Fibroblast of lung (primary cell): ENCODE measurements at regions not wholly inside any gene's neighbourhood (a gene's known extent, or its start where the extent isn't known, plus 50 kb on each side); places are given as distances from the start of the nearest gene placed in this dataset.

Experiments
- DNase-seq, 2 donors: peaks; one replicate each; pipeline versions ENCODE4 v3.0.0 to v3.0.0-alpha.2; 2010; ENCODE audit warnings: low read depth in 2 of 2
- H2AFZ ChIP-seq: 2 replicates; pipeline ENCODE4 v1.5.1; 2012; ENCODE audit warnings: low read length, control low read depth, inconsistent platforms
- H3K27ac ChIP-seq: 2 replicates; pipeline ENCODE4 v1.5.1; 2011; ENCODE audit warnings: low read length, control low read depth; ENCODE audit not compliant: insufficient read depth
- H3K27me3 ChIP-seq: 2 replicates; pipeline ENCODE4 v1.5.1; 2011; ENCODE audit warnings: mild to moderate bottlenecking, low read length; ENCODE audit not compliant: control insufficient read depth, insufficient read depth
- H3K36me3 ChIP-seq: 2 replicates; pipeline ENCODE4 v1.5.1; 2011; ENCODE audit warnings: low read length; ENCODE audit not compliant: control insufficient read depth, insufficient read depth
- H3K4me1 ChIP-seq: 2 replicates; pipeline ENCODE4 v1.5.1; 2011; ENCODE audit warnings: low read length; ENCODE audit not compliant: control insufficient read depth, insufficient read depth; ENCODE audit errors: extremely low read depth
- H3K4me2 ChIP-seq: 2 replicates; pipeline ENCODE4 v1.5.1; 2011; ENCODE audit warnings: low read length, control low read depth; ENCODE audit not compliant: insufficient read depth; ENCODE audit errors: extremely low read depth
- H3K4me3 ChIP-seq, 4 experiments: fragments of 200-600 bp in 1 of 4; sonication (generic) in 1 of 4; replicated peaks in 1 of 4; 2 replicates each; pipeline ENCODE4 v1.5.1; 2011 to 2016; ENCODE audit warnings: low read length in 4 of 4, low read depth in 3 of 4, mild to moderate bottlenecking in 3 of 4, control low read depth in 2 of 4, inconsistent platforms in 1 of 4, mixed read lengths in 1 of 4; ENCODE audit not compliant: insufficient read depth in 1 of 4; ENCODE audit errors: control extremely low read depth in 1 of 4
- H3K79me2 ChIP-seq: 2 replicates; pipeline ENCODE4 v1.5.1; 2012; ENCODE audit warnings: mild to moderate bottlenecking, low read length, inconsistent platforms; ENCODE audit not compliant: control insufficient read depth, insufficient read depth
- H3K9ac ChIP-seq: 2 replicates; pipeline ENCODE4 v1.5.1; 2011; ENCODE audit warnings: mild to moderate bottlenecking, low read length, control low read depth; ENCODE audit not compliant: insufficient read depth
- H3K9me3 ChIP-seq: 2 replicates; pipeline ENCODE4 v1.5.1; 2012; ENCODE audit warnings: low read depth, low read length; ENCODE audit not compliant: control insufficient read depth, insufficient read depth
- H4K20me1 ChIP-seq: 2 replicates; pipeline ENCODE4 v1.5.1; 2011; ENCODE audit warnings: low read length; ENCODE audit not compliant: control insufficient read depth, insufficient read depth; ENCODE audit errors: extremely low read depth
- CTCF ChIP-seq, 2 donors: IDR thresholded peaks in 1 of 2; conservative IDR thresholded peaks in 1 of 2; 1 replicate in 1 of 2; 2 replicates in 1 of 2; pipeline ENCODE4 v1.5.1; 2011 to 2012; ENCODE audit warnings: low read length in 2 of 2, control low read depth in 1 of 2, inconsistent platforms in 1 of 2, low read depth in 1 of 2, mild to moderate bottlenecking in 1 of 2
- EZH2 ChIP-seq: IDR thresholded peaks from 2 replicates; pipeline ENCODE4 v1.5.1; 2012; ENCODE audit warnings: low read length, control low read depth, mild to moderate bottlenecking; ENCODE audit errors: missing control alignments

- Histone ChIP-seq H3K4me2 (no peak overlapping the region), H3K4me3 (no peak overlapping the region), H3K9me3 (no peaks in the 10 kb centered on the region), H3K36me3 (no peaks in the 10 kb centered on the region), H3K9ac (no peak overlapping the region), H4K20me1 (no peaks in the 10 kb centered on the region), H3K27me3 (no peaks in the 10 kb centered on the region), H2AFZ (no peak overlapping the region), H3K4me1 (no peaks in the 10 kb centered on the region), H3K27ac (no peak overlapping the region), H3K79me2 (no peaks in the 10 kb centered on the region)
- TF ChIP-seq EZH2 = no peak
- no peak for TF ChIP-seq CTCF (conservative IDR thresholded peaks at IDR 0.05 in 1 of 2, IDR thresholded peaks at IDR 0.05 in 1 of 2; ENCODE audit: low read depth in 1 of 2, low read length in 2 of 2)
- DNase-seq = no peak
Observed at GRCh38 chr3:109882144-109882543, 544.8 kb upstream of the DPPA4 start.

GRCh38 chr3:109887293-109887692 lies 549.9 kb upstream of the DPPA4 start:
- no peak overlapping the region for H2AFZ ChIP-seq

GRCh38 chr3:109888026-109888425 lies 550.7 kb upstream of the DPPA4 start:
- no peaks in the 10 kb centered on the region for H4K20me1 ChIP-seq
- no peak overlapping the region for H2AFZ ChIP-seq
- H3K4me3 ChIP-seq = no peak overlapping the region
- H3K4me2 ChIP-seq = no peak overlapping the region
- DNase-seq = no peak
- no peaks in the 10 kb centered on the region for H3K36me3 ChIP-seq
- no peak overlapping the region for H3K9ac ChIP-seq
- no peaks in the 10 kb centered on the region for H3K9me3 ChIP-seq
- no peaks in the 10 kb centered on the region for H3K27me3 ChIP-seq
- no peaks in the 10 kb centered on the region for H3K79me2 ChIP-seq
- TF ChIP-seq CTCF (conservative IDR thresholded peaks at IDR 0.05 in 1 of 2, IDR thresholded peaks at IDR 0.05 in 1 of 2; ENCODE audit: low read depth in 1 of 2, low read length in 2 of 2) (no peak), EZH2 (no peak)
- H3K27ac ChIP-seq = no peak overlapping the region
- H3K4me1 ChIP-seq = no peaks in the 10 kb centered on the region

More at GRCh38 chr3:109887293-109887692, 549.9 kb upstream of the DPPA4 start:
- no peaks in the 10 kb centered on the region for H3K4me1 ChIP-seq
- H4K20me1 ChIP-seq = no peaks in the 10 kb centered on the region
- H3K9ac ChIP-seq = no peak overlapping the region
- no peak overlapping the region for H3K4me3 ChIP-seq
- H3K27me3 ChIP-seq = no peaks in the 10 kb centered on the region
- TF ChIP-seq EZH2 = no peak
- no peak for TF ChIP-seq CTCF (conservative IDR thresholded peaks at IDR 0.05 in 1 of 2, IDR thresholded peaks at IDR 0.05 in 1 of 2; ENCODE audit: low read depth in 1 of 2, low read length in 2 of 2)
- H3K79me2 ChIP-seq = no peaks in the 10 kb centered on the region
- H3K9me3 ChIP-seq = no peaks in the 10 kb centered on the region
- no peak overlapping the region for H3K4me2 ChIP-seq
- no peaks in the 10 kb centered on the region for H3K36me3 ChIP-seq
- no peak overlapping the region for H3K27ac ChIP-seq
- DNase-seq = no peak
